ENCODE measurements at regions not wholly inside any gene's neighbourhood (a gene's known extent, or its start where the extent isn't known, plus 50 kb on each side); places are given as distances from the start of the nearest gene placed in this dataset.

DNA sequence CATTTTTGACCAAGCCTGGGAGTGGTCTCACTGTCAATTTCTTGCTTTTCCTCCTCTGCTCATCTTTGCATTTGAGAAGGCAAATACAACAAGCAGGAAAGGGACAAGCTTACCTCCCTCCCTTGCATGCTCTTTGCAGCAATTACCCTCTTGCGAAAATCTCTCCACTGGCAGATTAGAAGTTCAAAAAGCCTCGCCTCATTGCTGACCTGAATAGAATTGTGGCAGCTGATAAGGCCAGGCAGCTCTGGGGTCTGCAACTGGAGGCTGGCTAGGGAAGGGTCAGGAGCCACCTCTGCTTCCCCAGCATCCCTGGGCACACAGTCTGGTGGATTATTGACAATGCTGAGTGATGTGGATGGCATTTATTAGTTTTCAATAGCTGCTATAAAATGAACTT, 362.3 kb upstream of the KIF2A start:
- TF ChIP-seq, protein P1, sequence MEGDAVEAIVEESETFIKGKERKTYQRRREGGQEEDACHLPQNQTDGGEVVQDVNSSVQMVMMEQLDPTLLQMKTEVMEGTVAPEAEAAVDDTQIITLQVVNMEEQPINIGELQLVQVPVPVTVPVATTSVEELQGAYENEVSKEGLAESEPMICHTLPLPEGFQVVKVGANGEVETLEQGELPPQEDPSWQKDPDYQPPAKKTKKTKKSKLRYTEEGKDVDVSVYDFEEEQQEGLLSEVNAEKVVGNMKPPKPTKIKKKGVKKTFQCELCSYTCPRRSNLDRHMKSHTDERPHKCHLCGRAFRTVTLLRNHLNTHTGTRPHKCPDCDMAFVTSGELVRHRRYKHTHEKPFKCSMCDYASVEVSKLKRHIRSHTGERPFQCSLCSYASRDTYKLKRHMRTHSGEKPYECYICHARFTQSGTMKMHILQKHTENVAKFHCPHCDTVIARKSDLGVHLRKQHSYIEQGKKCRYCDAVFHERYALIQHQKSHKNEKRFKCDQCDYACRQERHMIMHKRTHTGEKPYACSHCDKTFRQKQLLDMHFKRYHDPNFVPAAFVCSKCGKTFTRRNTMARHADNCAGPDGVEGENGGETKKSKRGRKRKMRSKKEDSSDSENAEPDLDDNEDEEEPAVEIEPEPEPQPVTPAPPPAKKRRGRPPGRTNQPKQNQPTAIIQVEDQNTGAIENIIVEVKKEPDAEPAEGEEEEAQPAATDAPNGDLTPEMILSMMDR (IDR thresholded peaks at IDR 0.05): no peak

DNA sequence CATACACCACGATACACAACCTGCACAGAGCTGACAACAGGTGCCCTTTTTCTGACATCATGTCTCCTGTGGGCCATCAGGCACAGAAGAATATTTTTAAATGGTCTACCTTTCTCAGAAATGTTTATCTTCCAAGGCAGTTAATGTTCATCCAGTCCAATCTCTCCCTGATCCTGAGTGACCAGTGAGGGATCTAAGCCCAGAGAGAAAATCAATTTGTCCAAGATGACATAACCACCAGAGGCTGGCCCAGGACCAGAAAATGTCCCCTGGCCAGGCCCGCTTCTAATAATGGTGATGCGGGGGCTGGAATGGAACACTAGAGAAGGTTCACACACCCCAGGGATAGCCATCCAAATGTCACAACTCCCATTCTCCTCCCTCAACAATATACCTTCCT, 357.9 kb upstream of the KIF2A start:
- H3K9me3 ChIP-seq: no peaks in the 10 kb centered on the region
- H3K4me3 ChIP-seq: no peak overlapping the region
- intact Hi-C loops (cut with DNase I): no loop called here
- no peak overlapping the region for H3K27ac ChIP-seq
- ATAC-seq (no peak), DNase-seq (no peak)
- TF ChIP-seq, protein P1 (IDR thresholded peaks at IDR 0.05): no peak
- H3K27me3 ChIP-seq (ENCODE audit: low read depth): no peaks in the 10 kb centered on the region
- H3K4me1 ChIP-seq: no peaks in the 10 kb centered on the region
- H3K36me3 ChIP-seq: no peaks in the 10 kb centered on the region

More for the DNA sequence above, 362.3 kb upstream of the KIF2A start:
- Histone ChIP-seq H3K4me1 (no peaks in the 10 kb centered on the region), H3K36me3 (no peaks in the 10 kb centered on the region), H3K27me3 (ENCODE audit: low read depth) (no peaks in the 10 kb centered on the region), H3K27ac (no peak overlapping the region), H3K4me3 (no peak overlapping the region), H3K9me3 (no peaks in the 10 kb centered on the region)
- ATAC-seq: no peak
- DNase-seq: no peak
- intact Hi-C loops (cut with DNase I): no loop called here

DNA sequence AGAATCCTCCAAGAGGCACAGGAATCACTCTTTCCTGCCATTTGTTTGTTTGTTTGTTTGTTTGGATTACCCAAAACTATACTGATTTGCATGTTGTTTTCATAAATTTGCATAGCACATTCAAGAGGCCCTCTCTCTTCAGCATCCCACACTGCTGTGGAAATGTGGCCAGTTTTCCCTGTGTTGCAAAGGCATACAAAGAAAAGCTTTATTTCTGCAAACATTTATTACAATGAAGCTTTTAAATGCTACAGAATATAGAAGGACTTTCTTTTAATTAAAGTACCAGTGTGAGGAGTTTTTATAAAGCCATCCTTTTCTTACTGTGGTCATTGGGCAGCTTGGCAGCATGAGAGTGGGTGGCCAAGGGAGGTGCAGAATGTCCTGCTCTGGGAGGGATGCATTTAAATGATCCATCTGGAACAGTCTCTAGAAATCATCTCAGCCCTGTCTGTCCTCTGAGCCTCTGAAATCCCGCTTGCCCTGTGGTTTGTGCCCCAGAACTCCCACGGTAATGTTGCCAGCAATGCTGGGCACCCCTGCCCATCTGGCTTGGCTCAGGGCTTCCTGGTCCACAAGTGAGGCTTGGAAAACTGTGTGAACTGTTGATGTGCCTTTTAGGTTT, 356.8 kb upstream of the KIF2A start:
- ATAC-seq: no peak
- TF ChIP-seq, protein P1 (IDR thresholded peaks at IDR 0.05): no peak
- no peaks in the 10 kb centered on the region for H3K4me1 ChIP-seq
- no peak overlapping the region for H3K4me3 ChIP-seq
- intact Hi-C loops (cut with DNase I): no loop called here
- no peaks in the 10 kb centered on the region for H3K36me3 ChIP-seq
- DNase-seq: no peak
- no peak overlapping the region for H3K27ac ChIP-seq
- no peaks in the 10 kb centered on the region for H3K27me3 ChIP-seq (ENCODE audit: low read depth)
- no peaks in the 10 kb centered on the region for H3K9me3 ChIP-seq

DNA sequence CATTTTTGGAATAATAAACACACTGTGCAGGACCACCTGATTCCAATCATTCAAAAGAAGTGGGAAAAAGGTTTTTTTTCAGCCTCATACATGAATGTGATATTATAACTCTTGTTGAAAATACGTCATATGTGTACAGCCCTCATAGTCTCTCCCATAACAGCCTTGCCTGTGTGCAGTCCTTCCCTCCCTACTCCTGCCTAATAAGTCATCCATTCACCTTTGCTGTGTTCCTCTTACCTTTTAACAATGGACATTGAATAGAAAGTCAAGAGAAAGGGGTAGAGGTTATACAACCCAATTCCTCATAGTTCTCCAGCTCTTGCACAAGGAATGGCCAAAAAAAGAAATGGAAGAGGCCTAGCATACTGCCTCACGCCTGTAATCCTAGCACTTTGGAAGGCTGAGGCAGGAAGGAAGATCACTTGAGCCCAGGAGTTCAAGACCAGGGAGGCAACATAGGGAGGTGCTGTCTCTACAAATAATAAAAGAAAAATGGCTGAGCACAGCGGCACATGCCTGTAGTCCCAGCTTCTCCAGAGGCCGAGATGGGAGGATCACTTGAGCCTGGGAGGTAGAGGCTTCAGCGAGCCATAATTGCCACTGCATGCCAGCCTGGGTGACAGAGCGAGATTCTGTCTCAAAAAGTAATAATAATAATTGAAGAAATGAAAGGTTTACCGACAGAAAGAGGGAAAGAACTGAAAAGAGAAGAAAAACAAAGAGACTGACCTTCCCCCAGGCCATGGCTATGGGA, 356.1 kb upstream of the KIF2A start:
- no peaks in the 10 kb centered on the region for H3K9me3 ChIP-seq
- intact Hi-C loops (cut with DNase I): no loop called here
- H3K4me1 ChIP-seq: no peaks in the 10 kb centered on the region
- TF ChIP-seq, protein P1 (IDR thresholded peaks at IDR 0.05): no peak
- H3K27me3 ChIP-seq (ENCODE audit: low read depth): no peaks in the 10 kb centered on the region
- ATAC-seq (no peak), DNase-seq (no peak)
- H3K27ac ChIP-seq: no peak overlapping the region
- H3K4me3 ChIP-seq: no peak overlapping the region
- no peaks in the 10 kb centered on the region for H3K36me3 ChIP-seq

DNA sequence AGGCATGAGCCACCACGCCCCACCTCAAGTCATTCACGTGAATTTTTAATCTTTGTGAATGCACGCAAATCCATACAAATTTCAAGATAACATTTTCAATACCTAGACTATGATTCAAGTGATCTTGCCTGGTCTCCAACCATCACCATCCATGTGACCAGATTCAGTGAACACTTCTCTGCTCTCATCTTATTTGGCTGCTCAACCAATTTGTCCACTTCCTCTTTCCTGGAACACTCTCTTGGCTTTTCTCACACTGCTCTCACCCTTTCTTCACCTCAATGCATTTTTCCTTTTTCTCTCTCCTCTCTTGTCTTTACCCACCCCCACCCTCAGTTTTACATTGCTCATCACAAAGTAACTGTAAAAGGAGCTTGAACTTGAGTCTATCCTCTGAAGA, 354.7 kb upstream of the KIF2A start:
- H3K27ac ChIP-seq: no peak overlapping the region
- H3K27me3 ChIP-seq (ENCODE audit: low read depth): no peaks in the 10 kb centered on the region
- H3K4me1 ChIP-seq: no peaks in the 10 kb centered on the region
- ATAC-seq (no peak), DNase-seq (no peak)
- intact Hi-C loops (cut with DNase I): no loop called here
- H3K9me3 ChIP-seq: no peaks in the 10 kb centered on the region
- no peaks in the 10 kb centered on the region for H3K36me3 ChIP-seq
- no peak overlapping the region for H3K4me3 ChIP-seq
- TF ChIP-seq, protein P1 (IDR thresholded peaks at IDR 0.05): no peak

Data from lower lobe of right lung (tissue), 2 donors.